ENCODE measurements at regions not wholly inside any gene's neighbourhood (a gene's known extent, or its start where the extent isn't known, plus 50 kb on each side); places are given as distances from the start of the nearest gene placed in this dataset.
"Not testable (repeated sequence)": the region's sequence is repeated elsewhere in the genome, so short reads cannot be mapped to it uniquely, and the experiment has no call there.

- DNase-seq, result no peak
These were observed 85.9 kb downstream of the ACTBL2 start for GRCh38 chr5:57396701-57397100.

- DNase-seq, result no peak
These were observed 88.0 kb downstream of the ACTBL2 start for GRCh38 chr5:57394421-57395210.

- no peak for DNase-seq
These were observed 95.7 kb downstream of the ACTBL2 start for GRCh38 chr5:57386958-57387357.

GRCh38 chr5:57383093-57383861, 99.3 kb downstream of the ACTBL2 start:
- no peak for DNase-seq

- no peak for DNase-seq
These were observed 100.0 kb downstream of the ACTBL2 start for GRCh38 chr5:57382655-57383054.

GRCh38 chr5:57370376-57370775, 112.2 kb downstream of the ACTBL2 start:
- DNase-seq, result no peak

- DNase-seq, result no peak
These were observed 114.6 kb downstream of the ACTBL2 start for GRCh38 chr5:57368010-57368409.

- DNase-seq, result no peak
These were observed 115.9 kb downstream of the ACTBL2 start for GRCh38 chr5:57366744-57367143.

GRCh38 chr5:57362951-57363350, 119.7 kb downstream of the ACTBL2 start:
- no peak for DNase-seq

- DNase-seq, result no peak
These were observed 121.7 kb downstream of the ACTBL2 start for GRCh38 chr5:57360871-57361270.

- no peak for DNase-seq
These were observed 123.6 kb downstream of the ACTBL2 start for GRCh38 chr5:57358796-57359592.

- DNase-seq, result not testable (repeated sequence)
These were observed 125.8 kb downstream of the ACTBL2 start for GRCh38 chr5:57356850-57357249.

- no peak for DNase-seq
These were observed 133.4 kb downstream of the ACTBL2 start for GRCh38 chr5:57349214-57349613.

GRCh38 chr5:57348376-57349140, 134.1 kb downstream of the ACTBL2 start:
- DNase-seq, result no peak

- no peak for DNase-seq
These were observed 136.3 kb downstream of the ACTBL2 start for GRCh38 chr5:57346328-57346727.

GRCh38 chr5:57341380-57341979, 141.1 kb downstream of the ACTBL2 start:
- no peak for DNase-seq

GRCh38 chr5:57340681-57341080, 141.9 kb downstream of the ACTBL2 start:
- DNase-seq, result no peak

- no peak for DNase-seq
These were observed 143.1 kb downstream of the ACTBL2 start for GRCh38 chr5:57339521-57339920.

- no peak for DNase-seq
These were observed 143.7 kb downstream of the ACTBL2 start for GRCh38 chr5:57338868-57339340.

GRCh38 chr5:57338068-57338867, 144.3 kb downstream of the ACTBL2 start:
- no peak for DNase-seq

All from hypothalamus (tissue), 51 donors.